OCI-LY1 (cell line): ENCODE measurements at regions not wholly inside any gene's neighbourhood (a gene's known extent, or its start where the extent isn't known, plus 50 kb on each side); places are given as distances from the start of the nearest gene placed in this dataset.

Experiments
- EZH2 ChIP-seq: fragments of 200-600 bp; sonication (generic), shearing (Covaris generic); IDR thresholded peaks from 2 replicates; pipeline ENCODE4 v1.8.0; 2017; ENCODE audit warnings: borderline replicate concordance, mixed run types, mild to moderate bottlenecking, antibody characterized with exemption, low read length, moderate library complexity, mixed read lengths
- TF ChIP-seq, protein P1 (sequence below): fragments of 200-600 bp; sonication (generic), shearing (Covaris generic); IDR thresholded peaks from 2 replicates; pipeline ENCODE4 v1.5.1; 2017; ENCODE audit warnings: mild to moderate bottlenecking, antibody characterized with exemption, low read length, moderate library complexity, mixed read lengths

DNA sequence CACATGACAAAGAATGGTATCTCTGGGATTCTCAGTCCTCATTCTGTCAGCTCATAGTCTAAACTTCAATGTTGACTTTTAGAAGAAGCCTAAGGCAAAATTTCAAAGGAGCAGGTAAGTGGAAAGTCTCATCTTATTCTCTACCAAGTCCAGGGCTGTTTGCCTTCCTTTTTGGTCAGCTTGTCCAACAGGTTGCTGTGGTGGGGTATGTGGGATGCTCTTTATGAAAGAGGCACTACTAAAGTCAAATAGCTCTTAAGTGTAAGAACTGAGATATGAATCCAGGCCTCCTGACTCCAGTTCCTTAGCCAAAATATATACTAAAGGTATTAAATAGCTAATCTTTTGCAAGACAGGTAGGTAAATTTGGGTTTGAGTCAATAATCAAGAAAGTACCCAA lies 540.6 kb upstream of the SPRY2 start:
- TF ChIP-seq, protein P1, sequence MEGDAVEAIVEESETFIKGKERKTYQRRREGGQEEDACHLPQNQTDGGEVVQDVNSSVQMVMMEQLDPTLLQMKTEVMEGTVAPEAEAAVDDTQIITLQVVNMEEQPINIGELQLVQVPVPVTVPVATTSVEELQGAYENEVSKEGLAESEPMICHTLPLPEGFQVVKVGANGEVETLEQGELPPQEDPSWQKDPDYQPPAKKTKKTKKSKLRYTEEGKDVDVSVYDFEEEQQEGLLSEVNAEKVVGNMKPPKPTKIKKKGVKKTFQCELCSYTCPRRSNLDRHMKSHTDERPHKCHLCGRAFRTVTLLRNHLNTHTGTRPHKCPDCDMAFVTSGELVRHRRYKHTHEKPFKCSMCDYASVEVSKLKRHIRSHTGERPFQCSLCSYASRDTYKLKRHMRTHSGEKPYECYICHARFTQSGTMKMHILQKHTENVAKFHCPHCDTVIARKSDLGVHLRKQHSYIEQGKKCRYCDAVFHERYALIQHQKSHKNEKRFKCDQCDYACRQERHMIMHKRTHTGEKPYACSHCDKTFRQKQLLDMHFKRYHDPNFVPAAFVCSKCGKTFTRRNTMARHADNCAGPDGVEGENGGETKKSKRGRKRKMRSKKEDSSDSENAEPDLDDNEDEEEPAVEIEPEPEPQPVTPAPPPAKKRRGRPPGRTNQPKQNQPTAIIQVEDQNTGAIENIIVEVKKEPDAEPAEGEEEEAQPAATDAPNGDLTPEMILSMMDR = no peak
- no peak for TF ChIP-seq EZH2
